ENCODE measurements at regions not wholly inside any gene's neighbourhood (a gene's known extent, or its start where the extent isn't known, plus 50 kb on each side); places are given as distances from the start of the nearest gene placed in this dataset.

DNA sequence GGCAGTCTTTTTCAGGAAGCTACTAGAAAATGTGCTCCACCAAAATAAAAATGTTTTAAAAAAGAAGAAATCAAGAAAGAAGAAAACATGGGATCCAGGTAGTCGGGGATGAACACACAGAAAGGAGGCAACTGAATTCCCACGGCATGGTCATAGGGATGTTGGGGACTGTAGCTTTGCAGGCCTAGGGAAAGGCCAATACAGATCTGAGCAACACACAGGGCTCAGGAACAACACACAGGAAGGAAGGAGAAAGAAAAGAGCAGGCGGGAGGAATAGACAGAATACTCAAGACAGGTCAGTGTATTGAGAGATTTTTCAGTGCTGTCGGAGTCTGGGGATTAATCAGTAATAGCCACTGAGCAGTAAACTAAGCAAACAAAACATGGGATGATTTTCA, 142.7 kb upstream of the SYT6 start:
- Histone ChIP-seq H3K9me3 (no peaks in the 10 kb centered on the region), H3K36me3 (ENCODE audit: low read depth, missing control alignments) (no peaks in the 10 kb centered on the region), H3K4me3 (no peak overlapping the region), H3K27ac (no peak overlapping the region), H3K4me1 (no peaks in the 10 kb centered on the region), H3K27me3 (no peaks in the 10 kb centered on the region)
- WGBS, 2 donors = 89 to 95% methylated on average over 4 of the region's 4 CpGs
- TF ChIP-seq, protein P1, sequence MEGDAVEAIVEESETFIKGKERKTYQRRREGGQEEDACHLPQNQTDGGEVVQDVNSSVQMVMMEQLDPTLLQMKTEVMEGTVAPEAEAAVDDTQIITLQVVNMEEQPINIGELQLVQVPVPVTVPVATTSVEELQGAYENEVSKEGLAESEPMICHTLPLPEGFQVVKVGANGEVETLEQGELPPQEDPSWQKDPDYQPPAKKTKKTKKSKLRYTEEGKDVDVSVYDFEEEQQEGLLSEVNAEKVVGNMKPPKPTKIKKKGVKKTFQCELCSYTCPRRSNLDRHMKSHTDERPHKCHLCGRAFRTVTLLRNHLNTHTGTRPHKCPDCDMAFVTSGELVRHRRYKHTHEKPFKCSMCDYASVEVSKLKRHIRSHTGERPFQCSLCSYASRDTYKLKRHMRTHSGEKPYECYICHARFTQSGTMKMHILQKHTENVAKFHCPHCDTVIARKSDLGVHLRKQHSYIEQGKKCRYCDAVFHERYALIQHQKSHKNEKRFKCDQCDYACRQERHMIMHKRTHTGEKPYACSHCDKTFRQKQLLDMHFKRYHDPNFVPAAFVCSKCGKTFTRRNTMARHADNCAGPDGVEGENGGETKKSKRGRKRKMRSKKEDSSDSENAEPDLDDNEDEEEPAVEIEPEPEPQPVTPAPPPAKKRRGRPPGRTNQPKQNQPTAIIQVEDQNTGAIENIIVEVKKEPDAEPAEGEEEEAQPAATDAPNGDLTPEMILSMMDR (IDR thresholded peaks at IDR 0.05) = no peak
- no peak for TF ChIP-seq POLR2A (IDR thresholded peaks at IDR 0.05)
- DNase-seq = no peak
- intact Hi-C loops (cut with DNase I; ENCODE audit: low total_unique reads) = no loop called here

DNA sequence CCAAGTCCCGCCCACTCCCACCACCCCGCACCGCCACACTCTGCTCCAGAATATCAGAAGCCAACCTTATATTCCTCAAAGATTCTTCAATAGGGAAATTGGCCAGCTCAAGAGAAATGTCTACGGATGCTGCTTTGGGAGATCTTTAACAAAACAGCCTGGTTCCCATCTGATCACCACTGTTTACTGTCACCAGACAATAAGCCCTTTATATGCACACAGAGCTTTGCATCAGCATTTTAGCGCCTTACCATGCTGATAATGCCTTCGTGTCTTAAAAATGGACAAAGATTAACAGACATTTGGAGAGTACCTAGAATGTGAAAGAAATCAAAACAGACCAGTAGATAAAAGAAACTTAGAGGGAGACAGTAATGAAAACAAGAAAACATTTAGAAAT, 141.7 kb upstream of the SYT6 start:
- H3K36me3 ChIP-seq (ENCODE audit: low read depth, missing control alignments) = no peaks in the 10 kb centered on the region
- no peak overlapping the region for H3K27ac ChIP-seq
- WGBS, 2 donors = 58 to 63% methylated on average over 6 of the region's 6 CpGs
- TF ChIP-seq, protein P1 (IDR thresholded peaks at IDR 0.05) = no peak
- TF ChIP-seq POLR2A (IDR thresholded peaks at IDR 0.05) = no peak
- no peak overlapping the region for H3K4me3 ChIP-seq
- no peaks in the 10 kb centered on the region for H3K4me1 ChIP-seq
- H3K27me3 ChIP-seq = no peaks in the 10 kb centered on the region
- intact Hi-C loops (cut with DNase I; ENCODE audit: low total_unique reads) = no loop called here
- no peak for DNase-seq
- no peaks in the 10 kb centered on the region for H3K9me3 ChIP-seq

DNA sequence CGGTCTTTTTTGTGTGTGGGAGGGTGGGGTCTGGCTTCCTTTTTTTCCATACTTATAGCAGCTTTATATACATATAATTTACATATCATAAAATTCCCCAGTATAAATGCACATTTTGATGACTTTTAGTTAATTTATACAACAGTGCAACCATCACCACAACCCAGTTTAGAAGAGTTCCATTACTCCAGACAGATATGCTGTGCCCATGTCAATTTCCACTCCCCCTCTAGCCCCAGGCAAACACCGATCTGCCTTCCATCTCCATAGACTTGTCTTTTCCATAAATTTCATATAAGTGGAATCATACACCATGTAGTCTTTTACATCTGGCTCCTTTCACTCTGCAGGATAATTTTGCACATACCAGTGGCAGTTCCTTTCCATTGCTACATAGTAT, 139.2 kb upstream of the SYT6 start:
- TF ChIP-seq, protein P1 (IDR thresholded peaks at IDR 0.05) = no peak
- no peak for TF ChIP-seq POLR2A (IDR thresholded peaks at IDR 0.05)
- Histone ChIP-seq H3K27me3 (no peaks in the 10 kb centered on the region), H3K4me3 (no peak overlapping the region), H3K36me3 (ENCODE audit: low read depth, missing control alignments) (no peaks in the 10 kb centered on the region), H3K4me1 (no peaks in the 10 kb centered on the region), H3K9me3 (no peaks in the 10 kb centered on the region), H3K27ac (no peak overlapping the region)
- DNase-seq = no peak
- intact Hi-C loops (cut with DNase I; ENCODE audit: low total_unique reads) = no loop called here
- WGBS, 2 donors = 95% methylated on average over 2 of the region's 2 CpGs

DNA sequence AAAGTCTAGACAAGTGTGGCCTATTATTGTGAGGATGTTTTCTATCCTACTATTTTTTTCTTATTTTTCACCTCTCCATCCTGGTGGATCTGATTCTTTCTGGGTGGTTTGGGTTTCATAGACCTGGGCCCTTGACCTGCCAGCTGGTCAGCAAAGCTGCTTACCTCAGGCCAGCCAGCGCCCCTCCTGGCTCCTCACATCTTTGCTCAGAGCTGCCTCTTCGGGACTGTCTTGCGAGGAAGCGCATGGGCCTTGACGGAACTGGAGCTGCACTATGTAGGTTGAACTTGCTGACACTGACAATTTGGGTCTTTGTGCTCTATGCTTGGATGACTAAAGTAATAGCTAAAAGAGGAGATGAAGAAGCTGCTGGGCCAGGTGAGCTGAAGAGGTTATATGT, 138.5 kb upstream of the SYT6 start:
- H3K4me3 ChIP-seq = no peak overlapping the region
- H3K27ac ChIP-seq = no peak overlapping the region
- TF ChIP-seq, protein P1 (IDR thresholded peaks at IDR 0.05) = no peak
- no peak for TF ChIP-seq POLR2A (IDR thresholded peaks at IDR 0.05)
- DNase-seq = no peak
- intact Hi-C loops (cut with DNase I; ENCODE audit: low total_unique reads) = no loop called here
- no peaks in the 10 kb centered on the region for H3K4me1 ChIP-seq
- no peaks in the 10 kb centered on the region for H3K27me3 ChIP-seq
- no peaks in the 10 kb centered on the region for H3K36me3 ChIP-seq (ENCODE audit: low read depth, missing control alignments)
- 95 to 100% methylated on average over 5 of the region's 5 CpGs for WGBS, 2 donors
- no peaks in the 10 kb centered on the region for H3K9me3 ChIP-seq

DNA sequence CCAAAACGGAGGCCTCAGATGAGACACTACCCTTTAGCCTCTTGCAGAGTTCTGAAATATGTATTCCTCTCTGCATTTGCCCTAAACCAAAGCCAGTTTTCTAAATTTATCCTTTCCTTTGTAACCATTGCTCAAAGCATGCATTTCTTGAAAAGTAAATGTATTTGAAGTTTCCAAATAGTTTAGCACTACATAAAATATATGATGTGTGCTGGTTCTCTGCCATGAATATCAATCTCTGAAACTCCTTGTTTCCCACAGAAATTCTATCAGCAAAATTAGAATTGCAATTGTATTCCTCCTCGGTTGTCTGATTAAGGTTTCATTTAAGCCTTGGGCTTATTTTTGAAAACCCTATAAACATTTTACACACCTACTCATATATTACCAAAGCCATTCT, 137.1 kb upstream of the SYT6 start:
- Histone ChIP-seq H3K4me3 (no peak overlapping the region), H3K4me1 (no peaks in the 10 kb centered on the region), H3K27me3 (no peaks in the 10 kb centered on the region), H3K27ac (no peak overlapping the region), H3K9me3 (no peaks in the 10 kb centered on the region), H3K36me3 (ENCODE audit: low read depth, missing control alignments) (no peaks in the 10 kb centered on the region)
- intact Hi-C loops (cut with DNase I; ENCODE audit: low total_unique reads) = no loop called here
- no peak for DNase-seq
- 81 to 86% methylated on average over 2 of the region's 2 CpGs for WGBS, 2 donors
- TF ChIP-seq, protein P1 (IDR thresholded peaks at IDR 0.05) = no peak
- no peak for TF ChIP-seq POLR2A (IDR thresholded peaks at IDR 0.05)

Data from testis (tissue), 2 donors.